CD4-positive, alpha-beta T cell treated with Interleukin-2 at 100 ng/mL for 4 hours (primary cell): ENCODE measurements at regions not wholly inside any gene's neighbourhood (a gene's known extent, or its start where the extent isn't known, plus 50 kb on each side); places are given as distances from the start of the nearest gene placed in this dataset.

Experiments used
- DNase-seq: peaks from one replicate; pipeline ENCODE4 v3.0.0-alpha.2; 2020; ENCODE audit warnings: low spot score

DNA sequence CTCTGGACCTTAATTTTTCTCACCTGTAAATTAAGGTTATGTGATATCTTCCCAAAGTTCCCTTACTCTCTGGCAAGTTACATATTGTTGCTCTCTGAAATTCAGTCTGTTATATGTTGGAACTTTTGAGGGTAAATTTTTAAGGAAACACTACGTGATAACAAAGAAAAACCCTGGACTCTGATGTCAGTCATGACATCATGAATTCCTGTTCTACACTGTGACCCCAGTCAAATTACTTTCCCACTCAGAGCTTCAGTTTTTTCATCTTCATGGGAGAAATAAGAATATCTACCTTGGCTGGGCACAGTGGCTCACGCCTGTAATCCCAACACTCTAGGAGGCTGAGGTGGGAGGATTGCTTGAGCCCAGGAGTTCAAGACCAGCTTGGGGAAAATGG, 164.6 kb upstream of the RALGAPA2 start:
- no peak for DNase-seq

GRCh38 chr20:20875716-20876115, 163.3 kb upstream of the RALGAPA2 start:
- no peak for DNase-seq

DNA sequence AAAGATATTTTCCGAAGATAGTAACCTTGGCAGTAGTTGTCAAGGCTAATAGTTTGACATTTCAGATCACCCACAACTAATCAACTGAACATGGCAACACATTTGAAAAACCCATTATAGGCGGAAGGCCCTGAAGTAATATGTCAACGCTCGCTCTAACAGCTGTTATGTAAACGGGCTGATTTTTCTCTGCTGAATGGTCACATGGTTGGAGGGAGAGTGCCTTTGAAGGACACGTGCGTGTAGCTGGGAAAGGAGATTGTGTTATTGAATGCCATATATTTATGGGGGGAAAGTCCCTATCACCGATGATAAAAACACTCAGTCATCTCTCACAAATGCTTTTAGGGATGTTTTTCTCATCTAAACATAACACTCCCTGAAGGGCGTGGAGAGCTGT, 160.0 kb upstream of the RALGAPA2 start:
- DNase-seq = no peak

DNA sequence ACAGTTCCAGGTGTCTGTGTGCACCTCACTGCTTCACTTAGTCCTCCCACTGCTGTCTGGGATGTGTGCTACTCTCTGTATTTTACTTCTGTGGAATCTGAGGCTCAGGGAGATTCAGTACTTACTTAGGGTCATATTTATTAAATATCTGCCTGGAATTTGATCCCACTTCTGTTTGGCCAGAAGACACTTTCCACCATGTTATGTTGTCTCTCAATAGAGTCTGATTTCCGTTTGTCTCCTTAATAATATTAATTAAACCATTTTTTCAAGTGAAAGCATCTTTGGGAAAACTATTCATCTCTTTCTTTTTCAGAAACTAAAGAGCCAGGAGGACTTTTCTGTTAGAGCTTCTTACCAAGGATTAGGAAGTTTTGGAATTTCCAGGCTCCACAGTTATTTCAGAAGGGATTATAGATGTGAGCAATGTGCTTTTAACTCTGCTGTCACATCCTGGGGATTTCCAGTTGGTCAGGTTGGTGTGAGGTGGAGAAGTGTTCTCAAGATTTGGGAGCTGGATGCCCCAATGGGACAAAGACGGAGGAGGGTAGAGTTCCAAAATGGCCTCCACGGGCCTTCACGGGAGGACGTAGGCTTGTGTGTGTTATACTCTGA, 156.8 kb upstream of the RALGAPA2 start:
- DNase-seq = no peak

- DNase-seq = no peak
Observed at GRCh38 chr20:20864351-20865096, 152.1 kb upstream of the RALGAPA2 start.

- peak; percentile 74 for DNase-seq
Observed at GRCh38 chr20:20860078-20860806, 147.8 kb upstream of the RALGAPA2 start.

DNA sequence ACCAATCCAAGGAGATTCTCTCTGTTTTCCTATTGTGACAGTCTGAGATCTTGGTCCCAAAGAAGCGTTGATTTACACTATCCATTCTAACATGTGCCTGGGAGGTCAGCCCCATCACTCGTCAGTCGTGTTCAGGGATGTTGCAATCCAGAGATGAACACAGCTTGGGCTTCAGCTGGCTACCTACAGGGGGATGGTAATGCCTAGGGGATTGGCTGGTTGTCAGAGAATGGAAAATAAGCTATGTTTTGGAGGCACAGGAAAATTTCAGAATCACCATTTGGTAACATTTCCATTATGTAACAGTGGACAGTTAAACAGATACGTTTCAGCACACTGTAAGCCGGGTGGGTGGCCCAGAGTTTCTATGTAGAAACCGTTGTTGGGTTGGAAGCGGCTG, 147.1 kb upstream of the RALGAPA2 start:
- DNase-seq = no peak

DNA sequence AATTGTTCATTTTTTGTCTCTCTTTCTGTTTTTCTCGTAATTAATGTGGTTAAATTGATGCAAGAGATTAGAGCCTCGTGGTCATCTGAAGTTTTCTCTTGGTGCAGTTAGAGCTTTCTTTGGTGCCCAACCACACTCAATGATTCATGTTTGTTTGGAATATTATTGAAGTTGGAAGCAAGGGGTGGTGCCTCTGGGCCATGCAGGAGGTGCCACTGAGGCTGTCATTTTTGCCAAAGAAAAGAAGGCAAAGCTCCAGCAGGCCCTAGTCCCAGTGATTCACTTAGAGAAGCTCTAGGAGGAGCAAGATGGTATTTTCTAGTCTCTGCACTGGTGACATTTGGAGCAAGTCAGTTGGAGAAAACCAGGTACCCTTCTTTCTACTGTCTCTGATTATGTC, 144.5 kb upstream of the RALGAPA2 start:
- no peak for DNase-seq

DNA sequence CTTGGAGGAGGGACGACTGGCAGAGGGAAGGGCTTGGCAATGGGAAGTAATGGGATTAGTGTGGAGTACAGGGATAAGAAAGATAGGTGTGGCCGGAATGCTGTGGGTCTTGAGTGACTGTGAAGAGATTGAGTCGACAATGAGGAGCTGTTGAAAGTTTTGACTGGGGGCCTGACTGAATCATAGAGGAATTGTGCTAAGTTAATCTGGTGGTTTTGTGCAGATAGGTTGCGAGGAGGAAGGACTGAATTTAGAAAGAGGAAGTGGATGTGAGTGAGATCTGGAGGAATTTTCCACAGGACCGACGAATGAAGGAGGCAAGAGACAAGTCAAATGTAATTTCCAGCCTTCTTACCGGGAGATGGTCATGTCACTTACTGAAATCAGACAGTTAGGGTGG, 143.9 kb upstream of the RALGAPA2 start:
- DNase-seq = no peak

- DNase-seq = no peak
Observed at GRCh38 chr20:20851385-20851784, 138.9 kb upstream of the RALGAPA2 start.

- DNase-seq = no peak
Observed at GRCh38 chr20:20850407-20850806, 138.0 kb upstream of the RALGAPA2 start.

DNA sequence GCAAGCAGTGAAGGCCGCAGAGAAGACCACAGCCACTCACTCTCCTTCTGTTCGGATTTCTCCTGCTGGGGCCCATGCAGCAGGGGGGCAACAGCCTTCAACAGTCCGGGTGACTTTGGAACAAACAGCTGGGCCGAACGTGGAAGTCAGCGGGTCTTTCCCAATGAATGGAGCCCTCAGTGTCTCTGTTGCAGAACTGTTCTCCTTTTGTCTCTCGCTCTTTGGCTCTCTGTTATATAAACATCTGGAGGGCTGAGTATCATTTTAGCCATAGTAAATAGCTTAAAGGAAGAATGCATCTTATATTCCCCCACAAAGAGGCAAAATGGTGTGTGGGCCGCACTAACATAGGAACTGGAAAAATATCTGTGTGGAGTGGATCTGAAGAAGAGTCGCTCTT, 136.7 kb upstream of the RALGAPA2 start:
- no peak for DNase-seq

DNA sequence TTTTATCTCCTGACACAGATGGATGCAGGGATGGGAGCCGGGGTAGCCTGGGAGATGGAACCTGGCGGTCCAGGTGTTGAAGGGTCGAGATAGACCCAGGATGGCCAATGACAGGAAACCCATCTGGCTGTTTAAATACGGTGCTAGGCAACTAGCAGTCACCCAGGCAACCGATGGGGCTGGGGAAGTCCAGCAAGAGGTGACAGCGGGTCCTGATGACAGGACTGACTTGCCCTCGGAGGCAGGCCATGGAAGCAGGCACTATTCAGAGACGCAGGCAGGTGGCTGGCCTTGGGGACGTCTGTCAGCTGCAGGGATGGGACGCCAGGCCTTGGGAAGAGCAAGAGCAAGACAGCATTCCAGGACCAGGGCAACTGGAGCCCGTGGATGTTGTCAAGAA, 135.4 kb upstream of the RALGAPA2 start:
- no peak for DNase-seq

DNA sequence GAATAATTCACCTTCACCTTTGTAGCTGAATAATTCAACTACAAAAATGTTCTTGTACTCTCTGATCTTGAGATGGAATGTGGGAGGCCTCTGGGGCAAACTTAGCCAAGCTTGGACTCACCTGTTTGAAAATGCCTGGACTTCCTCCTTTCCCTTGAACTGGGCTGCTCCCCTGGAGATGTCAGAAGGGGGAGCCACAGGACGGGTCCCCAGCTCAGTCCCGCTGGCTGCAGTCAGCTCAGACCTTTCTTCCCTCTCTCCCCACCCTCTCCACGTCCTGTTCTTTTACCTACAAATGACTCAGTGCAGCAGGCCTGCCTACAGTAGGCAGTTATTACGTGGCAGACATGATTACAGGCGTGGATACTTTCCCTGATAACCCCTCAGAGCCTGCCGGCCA, 131.5 kb upstream of the RALGAPA2 start:
- no peak for DNase-seq

GRCh38 chr20:20839771-20840170, 127.3 kb upstream of the RALGAPA2 start:
- no peak for DNase-seq

GRCh38 chr20:20837574-20838021, 125.2 kb upstream of the RALGAPA2 start:
- DNase-seq = peak; percentile 19

DNA sequence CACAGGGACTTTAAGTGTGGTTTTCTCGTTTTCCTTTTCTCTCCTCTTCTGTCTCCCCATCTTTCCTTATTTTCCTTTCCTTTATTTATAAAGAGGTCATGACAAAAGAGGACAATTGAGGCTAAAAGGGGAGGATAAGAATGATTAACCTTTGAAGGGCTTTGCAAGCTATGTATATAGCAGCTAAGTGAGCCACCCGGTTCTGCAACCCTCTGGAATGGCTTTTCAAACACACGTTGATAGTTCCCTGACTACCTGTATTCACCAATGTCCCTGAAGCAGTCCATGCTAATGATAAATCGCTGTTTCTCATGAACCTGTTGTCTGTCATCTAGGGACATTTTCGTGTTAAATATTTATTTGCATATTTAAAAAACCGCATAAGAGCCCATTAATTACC, 124.4 kb upstream of the RALGAPA2 start:
- no peak for DNase-seq

GRCh38 chr20:20835897-20836296, 123.5 kb upstream of the RALGAPA2 start:
- DNase-seq = no peak

DNA sequence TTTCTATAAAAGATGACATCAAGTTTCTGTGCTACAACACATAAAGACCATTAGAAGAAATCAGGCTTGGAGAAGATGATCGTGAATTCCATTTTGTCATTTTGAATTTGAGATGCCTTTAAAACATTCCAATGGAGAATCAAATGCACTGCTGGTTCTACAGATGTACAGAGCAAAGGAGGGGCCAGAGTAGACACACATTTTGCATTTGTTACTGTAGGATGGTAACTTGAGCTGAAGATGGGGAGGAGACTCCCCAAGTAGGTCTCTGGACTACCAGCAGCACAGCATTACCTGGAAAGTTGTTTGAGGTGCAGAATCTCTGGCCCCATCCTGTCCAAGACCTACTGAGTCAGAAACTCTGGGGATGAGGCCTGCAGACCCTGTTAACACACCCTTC, 121.6 kb upstream of the RALGAPA2 start:
- no peak for DNase-seq

- no peak for DNase-seq
Observed at GRCh38 chr20:20832715-20833114, 120.3 kb upstream of the RALGAPA2 start.

DNA sequence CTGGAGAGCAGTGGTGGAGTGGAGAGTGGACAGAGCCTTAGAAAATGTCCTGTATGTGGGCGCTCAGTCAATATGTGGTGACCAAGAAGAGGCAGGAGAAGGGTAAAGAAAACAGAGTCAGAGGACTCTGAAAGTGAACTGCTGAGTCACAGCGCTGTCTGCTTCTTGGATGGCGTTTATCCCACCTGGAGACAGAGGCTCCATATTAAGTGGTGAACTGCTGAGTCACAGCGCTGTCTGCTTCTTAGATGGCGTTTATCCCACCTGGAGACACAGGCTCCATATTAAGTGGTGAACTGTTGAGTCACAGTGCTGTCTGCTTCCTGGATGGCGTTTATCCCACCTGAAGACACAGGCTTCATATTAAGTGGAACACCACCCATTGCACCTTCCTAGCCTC, 119.3 kb upstream of the RALGAPA2 start:
- no peak for DNase-seq

- no peak for DNase-seq
Observed at GRCh38 chr20:20829681-20830080, 117.2 kb upstream of the RALGAPA2 start.

- DNase-seq = no peak
Observed at GRCh38 chr20:20827992-20828597, 115.7 kb upstream of the RALGAPA2 start.
